Adrenal gland (tissue), 5 donors: ENCODE measurements at regions not wholly inside any gene's neighbourhood (a gene's known extent, or its start where the extent isn't known, plus 50 kb on each side); places are given as distances from the start of the nearest gene placed in this dataset.

Experiments used
- CTCF ChIP-seq, 6 experiments: fragments of 450-650 bp in 4 of 6; fragments of 200-600 bp in 2 of 6; sonication (generic) in 1 of 6; IDR thresholded peaks; 1 replicate in 5 of 6; 2 replicates in 1 of 6; pipeline versions ENCODE4 v1.5.1 to v1.8.0; 2016 to 2021; ENCODE audit warnings: antibody characterized with exemption in 6 of 6, mild to moderate bottlenecking in 2 of 6, moderate library complexity in 1 of 6
- POLR2A ChIP-seq, 2 donors: fragments of 450-650 bp; IDR thresholded peaks; one replicate each; pipeline ENCODE4 v1.6.1; 2017; ENCODE audit warnings: antibody characterized with exemption in 2 of 2, mild to moderate bottlenecking in 2 of 2, moderate library complexity in 1 of 2
- donor health status: DM: no; HTN: no; CAD: no.

DNA sequence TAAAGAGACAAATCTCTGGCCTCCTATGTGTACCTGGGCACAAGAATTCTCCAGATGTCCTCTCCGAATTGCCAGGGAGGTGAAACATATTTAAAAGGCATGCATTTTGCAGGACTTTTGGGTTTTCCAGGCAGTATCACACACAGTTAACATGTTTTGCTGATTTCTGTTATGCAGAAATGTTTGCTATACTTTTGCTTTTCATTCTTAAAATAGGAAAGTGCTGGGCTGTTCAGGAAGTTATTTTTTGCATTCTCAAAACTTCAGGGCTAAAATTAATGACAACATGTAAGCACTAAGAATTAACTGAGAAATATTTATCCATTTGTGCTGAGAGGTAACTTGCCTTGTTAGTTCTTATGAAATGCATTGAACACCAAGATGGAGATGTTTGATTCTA, 390.7 kb upstream of the CTSO start:
- TF ChIP-seq CTCF (IDR thresholded peaks at IDR 0.05) = no peak
- no peak for TF ChIP-seq POLR2A (IDR thresholded peaks at IDR 0.05)
